GM19468 (cell line): ENCODE measurements at regions not wholly inside any gene's neighbourhood (a gene's known extent, or its start where the extent isn't known, plus 50 kb on each side); places are given as distances from the start of the nearest gene placed in this dataset.
"Not testable (repeated sequence)": the region's sequence is repeated elsewhere in the genome, so short reads cannot be mapped to it uniquely, and the experiment has no call there.

ENCODE experiments used
- ATAC-seq: cut with Tn5 transposase; IDR thresholded peaks from one replicate; pipeline ENCODE4 v1.9.1; 2021; ENCODE audit warnings: mild to moderate bottlenecking, moderate library complexity, moderate number of reproducible peaks; ENCODE audit not compliant: unreplicated experiment; ENCODE audit errors: extremely low read depth

DNA sequence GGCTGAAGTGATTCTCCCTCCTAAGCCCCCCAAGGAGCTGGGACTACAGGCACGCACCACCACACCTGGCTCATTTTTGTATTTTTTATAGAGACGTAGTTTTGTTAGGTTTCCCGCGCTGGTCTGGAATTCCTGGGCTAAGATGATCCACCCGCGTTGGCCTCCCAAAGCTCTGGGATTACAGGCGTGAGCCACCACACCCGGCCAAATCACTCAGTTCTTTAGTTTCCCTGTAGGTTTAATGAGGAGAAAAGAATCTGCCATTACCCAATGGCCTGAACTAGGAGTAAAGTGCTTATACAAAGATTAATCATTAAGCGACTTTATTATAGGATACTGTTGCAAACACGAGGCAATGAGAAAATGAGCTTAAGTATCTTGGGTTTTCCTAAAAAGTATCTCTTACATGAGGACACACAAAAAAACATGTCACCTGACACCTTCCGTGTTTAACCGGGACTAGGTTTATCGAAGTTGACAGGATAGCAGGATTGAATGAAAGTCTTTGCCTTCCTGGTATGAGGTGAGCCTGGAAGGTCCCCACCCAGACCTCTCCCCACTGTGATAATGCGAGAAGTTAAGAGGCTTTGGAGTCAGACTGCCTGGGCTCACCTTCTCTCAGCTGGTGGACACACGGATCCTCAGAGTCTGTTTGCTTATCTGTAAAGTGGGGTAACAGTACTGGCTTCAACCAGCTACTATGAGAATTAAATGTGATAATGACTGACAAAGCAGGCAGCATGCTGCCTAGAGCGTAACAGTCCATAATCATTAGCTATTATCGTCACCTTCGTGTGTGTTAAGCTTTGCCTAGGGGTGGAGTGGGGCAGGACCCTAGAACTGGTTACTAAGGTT is 133.5 kb upstream of the KRAS start:
- no peak for ATAC-seq

DNA sequence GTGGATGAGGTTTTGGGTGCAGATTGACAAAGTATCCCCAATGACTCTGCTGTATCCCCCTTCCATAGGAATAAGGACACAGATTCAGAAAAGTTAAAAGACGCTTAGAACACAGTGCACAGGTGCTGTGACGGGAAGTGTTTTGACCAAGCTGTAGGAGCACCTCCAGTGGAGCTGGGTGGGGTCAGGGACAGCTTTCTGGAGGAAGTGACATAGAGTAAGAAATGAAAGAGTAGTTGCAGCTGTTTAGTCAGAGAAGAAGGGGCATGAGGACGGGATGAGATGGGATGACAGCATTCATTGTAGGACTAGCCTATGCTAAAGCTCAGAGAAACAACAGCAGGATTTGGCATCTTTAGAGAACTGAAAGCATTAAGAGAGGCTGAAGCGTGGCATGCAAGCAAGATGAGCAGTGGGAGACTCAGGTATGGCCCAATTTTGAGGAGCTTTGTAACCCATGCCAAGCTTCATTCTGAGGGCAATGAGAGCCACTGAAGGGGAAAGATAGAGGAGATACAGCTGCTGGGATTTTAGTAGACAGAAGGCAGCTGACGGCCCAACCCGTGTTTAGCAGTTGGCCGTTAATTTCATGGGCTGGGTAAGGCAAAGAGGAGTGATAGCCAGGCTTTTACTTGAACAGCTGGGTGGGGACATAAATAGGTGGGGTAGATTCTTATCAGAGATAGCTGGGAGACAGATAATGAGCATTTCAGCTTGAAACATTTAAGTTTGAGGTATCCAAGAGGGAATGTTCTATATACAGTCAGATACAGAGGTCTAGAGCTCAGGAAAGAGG is 131.8 kb upstream of the KRAS start:
- ATAC-seq, result no peak

DNA sequence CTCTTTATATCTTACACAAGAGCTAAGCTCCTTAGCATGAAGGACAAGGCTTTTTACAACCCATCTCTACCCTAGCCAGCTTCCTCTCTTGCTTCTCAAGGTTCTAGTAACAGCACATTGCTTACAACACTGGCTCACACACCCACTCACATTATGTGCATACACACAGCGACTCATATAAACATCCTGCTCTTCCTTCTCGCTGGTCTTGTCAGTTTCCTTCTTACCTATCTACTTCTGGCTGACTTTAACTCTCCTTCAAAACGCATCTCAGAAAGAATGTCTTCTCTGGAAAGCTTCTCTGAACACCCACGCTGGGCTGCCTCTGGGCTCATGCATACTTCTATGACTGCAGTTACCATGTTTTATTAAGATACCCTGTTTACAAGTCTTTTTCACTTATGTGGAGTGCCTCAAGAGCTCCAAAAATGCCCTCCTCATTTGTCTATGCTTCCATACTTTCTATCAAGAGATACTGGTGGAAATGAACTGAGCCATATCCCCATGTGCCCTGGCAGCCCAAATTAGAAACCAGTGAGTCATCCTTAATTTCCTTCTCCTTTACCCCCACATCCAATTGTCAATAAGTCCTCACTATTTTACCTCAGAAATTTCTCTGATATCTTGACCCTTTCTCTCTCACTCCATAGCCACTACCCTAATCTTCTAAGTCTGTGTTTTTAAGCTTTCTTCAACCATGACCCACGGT is 126.9 kb upstream of the KRAS start:
- no peak for ATAC-seq

DNA sequence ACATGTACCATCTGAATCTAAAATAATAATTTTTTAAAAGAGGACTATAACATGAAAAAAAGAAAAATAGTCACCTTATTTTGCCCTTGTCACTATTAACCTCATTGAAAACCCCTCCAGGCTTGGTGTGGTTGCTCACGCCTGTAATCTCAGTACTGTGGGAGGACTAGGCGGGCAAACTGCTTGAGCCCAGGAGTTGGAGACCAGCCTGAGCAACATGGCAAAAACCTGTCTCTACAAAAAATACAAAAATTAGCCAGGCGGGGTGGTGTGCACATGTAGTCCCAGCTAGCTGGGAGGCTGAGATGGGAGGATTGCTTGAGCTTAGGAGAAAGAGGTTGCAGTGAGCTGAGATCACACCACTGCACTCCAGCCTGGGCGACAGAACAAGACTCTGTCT is 126.3 kb upstream of the KRAS start:
- no peak for ATAC-seq

DNA sequence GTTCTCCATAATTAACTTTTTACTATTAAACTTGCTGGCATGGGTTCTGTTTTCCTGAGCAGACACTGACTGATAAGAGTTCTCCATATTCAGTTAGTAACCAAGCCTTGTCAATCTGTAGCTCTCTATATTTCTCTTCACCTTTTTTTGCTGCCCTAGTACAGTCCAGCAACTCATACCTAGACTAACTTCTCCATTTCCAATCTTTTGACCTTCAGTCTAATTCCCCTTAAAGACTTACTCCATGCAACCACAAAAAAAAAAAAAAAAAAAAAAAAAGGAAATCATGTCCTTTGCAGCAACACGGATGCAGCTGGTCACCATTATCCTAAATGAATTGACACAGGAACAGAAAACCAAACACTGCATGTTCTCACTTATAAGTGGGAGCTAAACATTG is 125.7 kb upstream of the KRAS start:
- ATAC-seq, result no peak

DNA sequence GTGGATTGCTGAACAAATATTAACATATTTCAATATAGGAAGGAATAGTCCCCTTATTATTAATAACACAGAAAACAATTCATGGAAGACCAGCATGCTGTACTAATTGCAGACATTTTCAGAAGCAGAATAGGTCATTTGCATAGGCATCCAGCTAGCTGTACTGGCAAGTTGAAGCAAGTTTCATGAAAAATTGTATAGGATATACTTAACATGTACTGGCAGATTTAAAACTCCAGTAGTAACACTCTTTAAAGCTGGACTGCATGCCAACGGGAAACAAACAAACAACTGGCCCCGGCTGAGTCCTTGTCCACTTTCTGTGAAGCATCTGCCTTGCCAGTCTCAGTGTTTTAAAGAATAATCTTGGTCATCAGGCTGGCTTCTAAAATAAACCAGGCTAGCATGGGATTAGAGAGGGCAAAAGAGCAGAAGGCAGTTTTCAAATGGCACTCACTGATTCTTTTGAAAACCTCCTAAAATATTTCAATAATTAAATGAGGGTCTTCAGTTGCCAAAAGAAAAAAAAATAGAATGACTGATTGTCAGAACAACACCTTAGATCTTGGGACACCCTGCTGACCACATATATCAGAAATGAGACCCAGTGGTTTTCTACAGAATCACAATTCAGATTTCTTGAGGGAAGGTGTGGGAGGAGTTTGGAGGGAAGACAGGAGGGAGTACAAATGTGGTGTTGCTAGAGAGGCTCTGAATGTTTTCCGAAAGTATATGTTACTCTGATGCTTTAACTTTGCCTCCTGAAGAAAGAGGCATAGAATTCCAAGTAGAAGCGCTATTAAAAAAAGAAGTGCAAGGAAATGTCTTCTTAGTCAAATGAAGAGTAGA is 122.5 kb upstream of the KRAS start:
- ATAC-seq, result no peak

DNA sequence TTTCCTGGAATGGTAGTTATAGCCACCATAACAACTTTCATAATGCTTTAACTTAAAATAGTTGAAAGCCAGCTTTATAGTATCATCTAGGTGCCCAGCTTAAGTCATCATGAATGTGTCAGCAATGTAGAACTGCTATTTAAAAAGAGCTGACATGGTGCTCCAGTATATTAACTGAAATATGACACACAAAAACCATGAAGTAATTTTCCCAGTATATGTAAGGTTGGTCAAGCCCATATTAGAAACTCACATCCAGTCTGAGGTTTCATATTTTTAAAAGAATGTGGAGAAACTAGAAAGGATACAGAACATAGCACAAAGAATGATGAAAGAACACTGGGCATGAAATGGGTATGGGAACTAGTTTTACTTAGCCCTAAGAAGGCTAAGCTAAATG is 121.3 kb upstream of the KRAS start:
- ATAC-seq, result no peak

DNA sequence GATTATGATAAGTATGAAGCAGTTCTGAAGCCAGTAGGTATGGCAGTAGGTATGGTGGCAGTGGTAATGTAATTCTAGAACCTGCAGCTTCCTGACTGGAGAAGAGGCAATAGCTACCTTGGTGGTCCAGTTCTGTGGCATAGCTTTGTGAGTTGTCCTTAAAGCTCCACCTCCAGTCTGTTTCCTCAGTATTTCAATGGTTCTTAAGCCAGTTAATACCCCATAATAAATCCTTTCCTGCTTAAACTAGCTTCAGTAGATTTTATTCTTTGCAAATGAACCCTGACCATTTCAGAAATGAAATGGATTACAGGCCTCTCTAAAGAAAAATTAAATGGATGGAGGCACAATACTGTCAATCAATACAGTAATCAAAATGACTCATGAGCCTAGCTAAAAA is 117.8 kb upstream of the KRAS start:
- ATAC-seq, result no peak

DNA sequence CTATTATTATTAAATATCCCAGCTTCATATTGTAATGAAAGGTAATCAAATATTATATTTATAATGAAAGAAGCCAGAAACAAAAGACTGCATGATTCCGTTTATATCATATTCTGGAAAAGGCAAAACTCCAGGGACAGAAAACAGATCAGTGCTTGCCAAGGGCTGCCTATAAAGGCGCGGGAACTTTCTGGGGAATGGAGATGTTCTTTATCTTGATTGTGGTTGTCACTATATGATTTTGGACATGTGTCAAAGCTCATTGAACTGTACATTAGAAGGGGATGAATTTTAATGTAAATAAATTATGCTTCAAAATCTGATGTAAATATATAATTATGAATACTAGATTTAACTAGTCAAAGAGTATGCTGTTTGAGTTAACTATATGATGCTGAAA is 115.4 kb upstream of the KRAS start:
- ATAC-seq, result no peak

DNA sequence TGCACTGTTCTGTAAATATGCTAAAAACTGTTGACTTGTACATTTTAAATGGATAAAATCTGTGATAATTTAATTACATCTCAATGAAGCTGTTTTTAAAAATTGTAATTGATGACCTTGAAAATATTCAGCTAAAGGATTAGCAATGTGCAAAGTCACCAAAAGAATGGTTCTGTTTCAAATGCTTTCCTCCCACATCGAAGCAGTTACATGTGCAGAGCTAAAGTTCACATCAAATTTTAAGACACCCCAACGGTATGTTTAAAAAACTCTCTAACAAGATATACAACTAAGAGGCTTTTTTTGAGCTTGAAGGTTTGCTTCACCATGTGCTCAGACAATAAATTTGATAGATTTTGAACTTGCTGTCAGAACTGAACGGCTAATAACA is 114.6 kb upstream of the KRAS start:
- ATAC-seq, result no peak

DNA sequence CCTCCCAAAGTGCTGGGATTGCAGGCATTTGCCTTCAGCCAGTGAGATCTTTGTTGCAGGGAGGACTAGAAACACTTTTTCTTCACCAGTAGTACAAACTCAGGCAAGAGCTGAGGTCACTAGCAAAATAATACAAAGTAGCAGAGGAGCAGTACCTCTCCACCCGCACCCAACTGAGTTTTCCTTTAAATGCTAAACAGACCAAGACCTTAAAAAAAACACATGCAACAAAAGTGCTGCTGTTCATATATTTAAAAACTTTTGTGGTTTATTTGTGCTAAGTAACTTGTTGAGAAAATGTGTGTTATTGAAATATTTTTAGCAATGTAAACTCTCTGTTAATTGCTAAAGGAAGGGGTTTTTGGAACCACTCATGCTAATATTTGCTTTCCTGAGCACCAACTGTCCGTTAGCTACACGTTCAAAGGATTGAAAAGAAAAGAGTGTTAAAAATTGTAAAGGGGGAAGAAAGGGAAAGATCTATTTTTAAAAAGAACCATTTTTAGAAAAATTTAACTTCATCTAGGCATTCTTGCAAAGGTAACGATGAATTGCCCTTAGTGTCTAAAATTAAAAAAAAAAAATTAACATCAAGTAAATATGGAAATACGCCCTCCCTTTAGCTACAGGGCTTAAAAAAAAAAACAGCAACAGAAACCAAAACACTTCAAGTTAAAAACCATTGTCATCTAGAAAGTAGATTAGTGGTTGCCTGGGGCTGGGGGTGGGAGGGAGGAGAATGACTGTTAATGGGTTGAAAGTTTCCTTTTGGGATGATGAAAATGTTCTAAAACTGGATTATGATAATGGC is 114.0 kb upstream of the KRAS start:
- ATAC-seq, result peak; percentile 62

DNA sequence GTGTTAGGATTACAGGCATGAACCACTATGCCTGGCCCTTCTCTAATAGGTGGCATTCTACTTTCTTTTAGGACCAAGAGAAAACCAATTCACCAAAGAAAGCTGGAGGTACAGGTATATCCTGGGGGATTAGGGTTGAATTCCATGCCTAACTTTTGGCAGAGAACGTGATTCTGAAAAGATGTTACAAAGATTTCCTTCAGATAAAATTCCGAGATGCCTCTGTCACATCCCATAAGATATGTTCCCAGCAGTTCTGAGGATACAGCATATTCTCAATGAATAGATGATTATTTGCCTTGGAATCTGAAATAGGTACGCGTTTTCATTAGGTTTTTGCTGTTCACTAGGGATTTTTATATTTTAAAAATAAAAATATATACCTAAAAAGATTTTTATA is 111.9 kb upstream of the KRAS start:
- no peak for ATAC-seq

DNA sequence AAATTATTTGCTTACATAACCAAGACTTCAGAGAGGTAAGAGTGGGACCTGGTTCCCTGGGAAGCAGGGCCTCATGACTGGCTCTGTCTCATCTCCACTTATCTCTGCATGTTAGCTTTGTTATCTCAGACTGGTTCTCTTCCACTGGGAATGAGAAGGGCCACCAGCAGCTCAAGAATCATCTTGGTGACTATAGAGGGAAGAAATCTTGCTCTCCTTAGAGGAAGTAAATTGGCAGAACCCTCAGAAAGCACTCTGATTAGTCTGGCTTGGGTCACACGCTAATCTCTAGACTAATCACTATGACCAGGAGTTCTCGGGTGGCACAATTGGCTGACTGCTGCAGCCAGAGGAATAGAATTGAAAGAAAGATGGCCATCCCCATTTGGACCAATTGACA is 110.8 kb upstream of the KRAS start:
- ATAC-seq, result no peak

DNA sequence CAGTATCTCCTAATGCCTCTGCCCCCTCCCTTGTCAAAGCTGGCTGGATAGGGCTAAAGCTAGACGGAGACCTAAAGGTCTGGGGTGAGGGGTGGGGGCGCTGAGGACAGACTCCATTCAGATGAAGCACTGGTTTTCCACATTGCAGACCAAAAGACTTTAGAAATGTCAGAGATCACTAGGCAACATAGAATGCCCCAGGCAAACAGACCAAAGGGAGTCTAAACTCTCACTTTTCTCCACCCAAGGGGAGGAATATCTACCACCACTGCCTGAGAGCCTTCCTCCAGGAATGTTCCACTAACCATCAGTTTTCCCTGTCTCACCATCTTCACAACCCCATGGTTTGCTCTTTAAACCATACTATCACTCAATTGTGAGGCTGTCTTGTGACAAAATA is 106.9 kb upstream of the KRAS start:
- no peak for ATAC-seq

DNA sequence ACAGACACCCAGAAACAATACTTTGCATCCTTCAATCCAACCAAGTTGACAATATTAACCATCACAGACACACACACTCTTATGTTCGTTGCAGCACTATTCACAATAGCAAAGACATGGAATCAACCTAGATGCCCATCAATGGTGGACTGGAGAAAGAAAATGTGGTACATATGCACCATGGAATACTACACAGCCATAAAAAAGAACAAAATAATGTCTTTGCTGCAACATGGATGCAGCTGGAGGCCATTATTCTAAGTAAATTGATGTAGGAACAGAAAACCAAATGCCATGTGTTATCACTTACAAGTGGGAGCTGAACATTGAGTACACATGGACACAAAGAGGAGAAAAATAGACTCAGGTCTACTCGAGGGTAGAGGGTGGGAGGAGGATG is 102.2 kb upstream of the KRAS start:
- not testable (repeated sequence) for ATAC-seq

DNA sequence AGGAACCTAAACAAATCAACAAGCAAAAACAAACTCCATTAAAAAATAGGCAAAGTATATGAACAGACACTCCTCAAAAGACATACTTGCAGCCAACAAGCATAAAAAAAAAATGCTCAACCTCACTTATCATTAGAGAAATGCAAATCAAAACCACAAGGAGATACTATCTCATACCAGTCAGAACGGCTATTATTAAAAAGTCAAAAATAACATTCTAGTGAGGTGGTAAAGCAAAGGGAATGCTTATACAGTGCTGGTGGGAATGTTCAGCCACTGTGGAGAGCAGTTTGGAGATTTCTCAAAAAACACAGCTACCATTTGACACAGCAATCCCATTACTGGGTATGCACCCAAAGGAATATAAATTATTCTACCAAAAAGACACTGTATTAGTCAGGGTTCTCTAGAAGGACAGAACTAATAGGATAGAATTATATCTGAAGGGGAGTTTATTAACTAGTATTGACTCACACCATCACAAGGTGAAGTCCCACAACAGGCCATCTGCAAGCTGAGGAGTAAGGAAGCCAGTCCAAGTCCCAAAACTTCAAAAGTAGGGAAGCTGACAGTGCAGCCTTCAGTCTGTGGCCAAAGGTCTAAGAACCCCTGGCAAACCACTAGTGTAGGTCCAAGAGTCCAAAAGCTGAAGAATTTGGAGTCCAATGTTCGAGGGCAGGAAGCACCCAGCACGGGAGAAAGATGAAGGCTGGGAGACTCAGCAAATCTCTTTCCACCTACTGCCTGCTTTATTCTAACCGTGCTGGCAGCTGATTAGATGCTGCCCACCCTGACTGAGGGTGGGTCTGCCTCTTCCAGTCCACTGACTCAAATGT is 101.6 kb upstream of the KRAS start:
- ATAC-seq, result no peak

DNA sequence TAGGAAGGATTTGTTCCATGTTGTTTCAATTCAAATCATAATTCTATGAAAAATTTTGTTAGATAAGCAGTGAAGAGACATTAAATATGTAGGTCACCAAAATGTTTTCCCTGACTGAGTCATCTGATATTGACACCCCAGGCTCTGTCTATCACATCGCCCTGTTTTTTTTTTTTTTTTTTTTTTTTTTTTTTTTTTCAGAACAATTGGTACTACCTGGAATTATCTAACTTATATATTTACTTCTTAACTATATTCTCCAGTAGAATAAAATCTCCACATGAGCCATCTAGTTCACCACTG is 97.8 kb upstream of the KRAS start:
- no peak for ATAC-seq

DNA sequence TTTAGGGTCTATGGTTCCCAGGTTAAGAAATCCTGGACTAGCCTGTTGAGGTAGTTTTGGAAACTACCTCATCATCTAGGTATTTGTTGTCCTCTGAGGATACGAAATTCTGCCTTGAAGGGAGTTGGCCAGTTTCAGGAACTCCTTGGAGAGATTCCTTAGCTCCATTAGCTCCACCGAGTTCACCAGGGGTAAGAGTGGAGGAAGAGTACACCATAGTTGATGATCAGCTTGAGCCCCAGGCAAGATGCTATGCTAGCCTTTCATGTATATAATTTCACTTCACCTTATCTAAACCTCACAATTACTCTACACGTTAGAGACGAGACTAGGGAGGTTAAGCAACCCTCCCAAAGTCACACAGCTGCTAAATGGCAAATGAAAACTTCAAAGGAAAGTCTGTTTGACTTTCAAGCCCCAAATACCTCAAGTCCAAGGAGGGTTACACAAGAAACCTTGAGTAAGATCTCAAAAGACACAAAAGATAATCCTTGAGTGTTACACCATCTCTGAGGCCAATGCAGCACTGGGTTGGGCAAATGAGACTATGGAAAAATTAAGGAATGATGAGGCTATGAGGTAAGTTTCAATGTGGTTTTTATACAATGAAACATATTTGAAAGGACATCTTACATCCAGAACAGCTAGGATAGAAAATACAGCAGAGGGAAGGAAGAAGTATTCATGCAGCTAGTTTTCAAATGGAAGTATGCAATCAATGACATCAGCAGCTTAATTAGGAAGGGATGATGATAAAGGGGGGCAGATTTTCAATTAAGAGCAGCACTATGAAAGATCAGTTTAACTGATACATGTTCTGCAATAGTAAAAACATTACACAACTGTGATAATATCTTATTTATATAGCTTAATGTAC is 97.2 kb upstream of the KRAS start:
- ATAC-seq, result no peak
